HEK293 (cell line): ENCODE measurements at regions not wholly inside any gene's neighbourhood (a gene's known extent, or its start where the extent isn't known, plus 50 kb on each side); places are given as distances from the start of the nearest gene placed in this dataset.

ENCODE experiments used
- CTCF ChIA-PET: fragments of 350-600 bp; formaldehyde crosslinking; extraction: SDS; loops from one replicate; lab custom pipeline; 2021; ENCODE audit warnings: antibody characterized with exemption; lab: Yijun Ruan, JAX
- POLR2A ChIA-PET: fragments of 300-600 bp; formaldehyde crosslinking; extraction: SDS; loops from one replicate; lab custom pipeline; 2020; ENCODE audit warnings: antibody characterized with exemption, inconsistent platforms; lab: Yijun Ruan, JAX
- H3K27ac ChIP-seq: fragments of 200-500 bp; sonication (Bioruptor generic); 2 replicates; pipeline ENCODE4 v1.5.1; 2014; ENCODE audit warnings: low read depth, low read length, control low read depth, inconsistent platforms; ENCODE audit errors: extremely low read depth
- H3K36me3 ChIP-seq, 2 experiments: fragments of 200-500 bp in 1 of 2; sonication (Bioruptor generic) in 1 of 2; 1 replicate in 1 of 2; 2 replicates in 1 of 2; pipeline ENCODE4 v1.5.1; 2014 to 2017; ENCODE audit warnings: inconsistent platforms in 2 of 2, low read length in 2 of 2; ENCODE audit not compliant: control insufficient read depth in 2 of 2, insufficient read depth in 1 of 2
- H3K4me1 ChIP-seq: fragments of 200-500 bp; sonication (Bioruptor generic); 2 replicates; pipeline ENCODE4 v1.5.1; 2014; ENCODE audit warnings: mild to moderate bottlenecking, low read length, inconsistent platforms; ENCODE audit not compliant: control insufficient read depth, insufficient read depth
- H3K4me3 ChIP-seq: 2 replicates; pipeline ENCODE4 v1.5.1; 2011; ENCODE audit warnings: low read depth, mild to moderate bottlenecking, control low read depth, low read length, moderate library complexity
- H3K9me3 ChIP-seq: fragments of 200-500 bp; sonication (Bioruptor generic); 2 replicates; pipeline ENCODE4 v1.5.1; 2014; ENCODE audit warnings: low read depth, low read length, inconsistent platforms; ENCODE audit not compliant: control insufficient read depth, insufficient read depth
- BCL11A ChIP-seq: fragments of 450-650 bp; formaldehyde crosslinking; IDR thresholded peaks from 2 replicates; pipeline ENCODE4 v1.5.1; 2016; ENCODE audit warnings: low read depth, missing biosample characterization, missing genetic modification characterization
- GLIS1 ChIP-seq: fragments of 450-650 bp; formaldehyde crosslinking; IDR thresholded peaks from 2 replicates; pipeline ENCODE4 v1.5.1; 2016; ENCODE audit warnings: missing biosample characterization, missing genetic modification characterization
- KLF1 ChIP-seq: fragments of 450-650 bp; formaldehyde crosslinking; IDR thresholded peaks from 2 replicates; pipeline ENCODE4 v1.5.1; 2016; ENCODE audit warnings: missing biosample characterization, missing genetic modification characterization
- KLF16 ChIP-seq: fragments of 450-650 bp; formaldehyde crosslinking; IDR thresholded peaks from 2 replicates; pipeline ENCODE4 v1.5.1; 2017; ENCODE audit warnings: missing biosample characterization, missing genetic modification characterization
- OSR2 ChIP-seq: fragments of 450-650 bp; formaldehyde crosslinking; IDR thresholded peaks from 2 replicates; pipeline ENCODE4 v1.5.1; 2016; ENCODE audit warnings: missing biosample characterization, missing genetic modification characterization
- PRDM1 ChIP-seq: fragments of 450-650 bp; formaldehyde crosslinking; IDR thresholded peaks from 2 replicates; pipeline ENCODE4; 2016; ENCODE audit warnings: missing biosample characterization, missing genetic modification characterization
- TRIM28 ChIP-seq: IDR thresholded peaks from 2 replicates; pipeline ENCODE4 v1.6.1; 2011; ENCODE audit warnings: low read length, control low read depth, borderline replicate concordance
- ZBTB20 ChIP-seq: fragments of 450-650 bp; formaldehyde crosslinking; IDR thresholded peaks from 2 replicates; pipeline ENCODE4 v1.5.1; 2016; ENCODE audit warnings: missing biosample characterization, missing genetic modification characterization
- ZBTB21 ChIP-seq: fragments of 450-650 bp; formaldehyde crosslinking; IDR thresholded peaks from 2 replicates; pipeline ENCODE4 v1.5.1; 2017; ENCODE audit warnings: missing biosample characterization, missing genetic modification characterization
- ZBTB7A ChIP-seq: fragments of 450-650 bp; formaldehyde crosslinking; IDR thresholded peaks from 2 replicates; pipeline ENCODE4 v1.5.1; 2016; ENCODE audit warnings: low read depth, missing biosample characterization, missing genetic modification characterization
- ZNF114 ChIP-seq: fragments of 450-650 bp; formaldehyde crosslinking; IDR thresholded peaks from 2 replicates; pipeline ENCODE4 v1.5.0; 2017; ENCODE audit warnings: missing biosample characterization, missing genetic modification characterization
- ZNF174 ChIP-seq: fragments of 450-650 bp; formaldehyde crosslinking; IDR thresholded peaks from 2 replicates; pipeline ENCODE4 v1.5.0; 2017; ENCODE audit warnings: missing biosample characterization, mild to moderate bottlenecking, missing genetic modification characterization
- ZNF175 ChIP-seq: fragments of 450-650 bp; formaldehyde crosslinking; IDR thresholded peaks from 2 replicates; pipeline ENCODE4 v1.5.1; 2016; ENCODE audit warnings: missing biosample characterization, missing genetic modification characterization
- ZNF335 ChIP-seq: fragments of 450-650 bp; formaldehyde crosslinking; conservative IDR thresholded peaks from 2 replicates; pipeline ENCODE4 v1.5.1; 2016; ENCODE audit warnings: missing biosample characterization, missing genetic modification characterization
- ZNF354C ChIP-seq: fragments of 450-650 bp; formaldehyde crosslinking; IDR thresholded peaks from 2 replicates; pipeline ENCODE4 v1.5.1; 2016; ENCODE audit warnings: missing biosample characterization, missing genetic modification characterization, low read depth, borderline replicate concordance
- ZNF660 ChIP-seq: fragments of 450-650 bp; IDR thresholded peaks from 2 replicates; pipeline ENCODE4 v1.5.1; 2018; ENCODE audit warnings: missing biosample characterization, mild to moderate bottlenecking, missing genetic modification characterization
- ZNF664 ChIP-seq: fragments of 450-650 bp; formaldehyde crosslinking; IDR thresholded peaks from 2 replicates; pipeline ENCODE4 v1.5.1; 2016; ENCODE audit warnings: missing biosample characterization, missing genetic modification characterization
- ZNF670 ChIP-seq: fragments of 450-650 bp; formaldehyde crosslinking; IDR thresholded peaks from 2 replicates; pipeline ENCODE4 v1.5.1; 2016; ENCODE audit warnings: missing biosample characterization, missing genetic modification characterization, low read depth
- ZNF776 ChIP-seq: fragments of 450-650 bp; formaldehyde crosslinking; IDR thresholded peaks from 2 replicates; pipeline ENCODE4 v1.5.0; 2017; ENCODE audit warnings: missing biosample characterization, missing genetic modification characterization, borderline replicate concordance
- TF ChIP-seq, protein P1 (sequence below): fragments of 450-650 bp; formaldehyde crosslinking; IDR thresholded peaks from 2 replicates; pipeline ENCODE4 v1.5.1; 2017; ENCODE audit warnings: missing biosample characterization, missing genetic modification characterization
- TF ChIP-seq, protein P2 (sequence below): fragments of 450-650 bp; formaldehyde crosslinking; IDR thresholded peaks from 2 replicates; pipeline ENCODE4 v1.5.1; 2016; ENCODE audit warnings: missing biosample characterization, missing genetic modification characterization
- TF ChIP-seq, protein P3 (sequence below): fragments of 450-650 bp; formaldehyde crosslinking; IDR thresholded peaks from 2 replicates; pipeline ENCODE4 v1.5.1; 2016; ENCODE audit warnings: missing biosample characterization, missing genetic modification characterization
- TF ChIP-seq, protein P4 (sequence below): fragments of 450-650 bp; formaldehyde crosslinking; optimal IDR thresholded peaks from 2 replicates; pipeline ENCODE3; 2016; ENCODE audit warnings: missing biosample characterization, mild to moderate bottlenecking, missing genetic modification characterization

DNA sequence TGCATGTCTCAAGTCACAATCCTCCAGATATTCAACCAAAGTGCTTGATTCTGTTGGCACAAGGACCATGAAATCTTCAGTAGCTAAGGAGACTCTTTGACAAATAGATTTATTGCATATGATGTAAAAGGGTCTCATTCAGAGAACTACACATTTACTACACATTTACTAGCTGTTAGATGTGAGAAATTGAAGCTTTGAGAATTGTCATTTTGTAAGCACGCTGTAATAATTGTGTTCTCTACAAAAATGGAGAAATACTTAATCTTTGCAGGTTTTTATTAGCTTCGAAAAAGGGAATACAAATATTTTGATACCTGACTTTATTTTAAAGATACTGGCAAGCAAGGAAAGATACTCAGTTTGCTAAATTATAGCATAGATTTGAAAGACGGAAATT, 70.2 kb upstream of the CHD2 start:
- H3K9me3 ChIP-seq: no peaks in the 10 kb centered on the region
- POLR2A ChIA-PET: interaction anchor here (1.7 to 4.6 kb wide), 4 partner anchors 10 to 74 kb away, joined by 3 to 193 read pairs (median 82); no protein-coding TSS in a partner anchor
- peak overlapping the region; percentile 89; the same call in 1 of the 2 replicates for H3K27ac ChIP-seq
- H3K4me1 ChIP-seq: peaks cover 29% of the 10 kb centered on the region
- no peaks in the 10 kb centered on the region for H3K36me3 ChIP-seq
- H3K4me3 ChIP-seq: no peak overlapping the region
- TF ChIP-seq, protein P1, sequence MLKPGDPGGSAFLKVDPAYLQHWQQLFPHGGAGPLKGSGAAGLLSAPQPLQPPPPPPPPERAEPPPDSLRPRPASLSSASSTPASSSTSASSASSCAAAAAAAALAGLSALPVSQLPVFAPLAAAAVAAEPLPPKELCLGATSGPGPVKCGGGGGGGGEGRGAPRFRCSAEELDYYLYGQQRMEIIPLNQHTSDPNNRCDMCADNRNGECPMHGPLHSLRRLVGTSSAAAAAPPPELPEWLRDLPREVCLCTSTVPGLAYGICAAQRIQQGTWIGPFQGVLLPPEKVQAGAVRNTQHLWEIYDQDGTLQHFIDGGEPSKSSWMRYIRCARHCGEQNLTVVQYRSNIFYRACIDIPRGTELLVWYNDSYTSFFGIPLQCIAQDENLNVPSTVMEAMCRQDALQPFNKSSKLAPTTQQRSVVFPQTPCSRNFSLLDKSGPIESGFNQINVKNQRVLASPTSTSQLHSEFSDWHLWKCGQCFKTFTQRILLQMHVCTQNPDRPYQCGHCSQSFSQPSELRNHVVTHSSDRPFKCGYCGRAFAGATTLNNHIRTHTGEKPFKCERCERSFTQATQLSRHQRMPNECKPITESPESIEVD (tag by site-specific recombination): peak; percentile 90
- TF ChIP-seq TRIM28: no peak
- peak; percentile 47; the same call in 1 of the 2 replicates for TF ChIP-seq OSR2 (tag by site-specific recombination)
- TF ChIP-seq, all 188 proteins: peak for 2
- CTCF ChIA-PET: interaction anchor here (0.6 to 1.4 kb wide), 3 partner anchors 9 to 1278 kb away, joined by 3 to 6 read pairs (median 4); no protein-coding TSS in a partner anchor

DNA sequence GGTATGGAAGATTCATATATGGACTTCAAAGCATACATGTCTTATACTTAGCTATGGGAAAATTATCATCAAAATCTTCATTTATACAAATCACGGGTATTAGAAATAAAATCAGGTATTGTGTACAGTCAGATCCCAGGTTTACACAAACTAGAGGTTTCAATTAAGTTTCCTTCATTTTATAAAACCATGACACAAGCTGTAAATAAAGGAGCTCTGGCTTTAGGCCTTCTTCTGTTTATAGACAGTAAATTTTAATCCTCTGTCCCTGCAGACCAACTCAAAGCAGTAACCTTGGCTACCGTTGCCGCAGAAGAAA, 68.8 kb upstream of the CHD2 start:
- ChIA-PET CTCF (interaction anchor here (0.6 to 2.2 kb wide), 8 partner anchors 8 to 165 kb away, joined by 3 to 9 read pairs (median 4); no protein-coding TSS in a partner anchor), POLR2A (interaction anchor here (0.7 to 4.6 kb wide), 22 partner anchors 11 to 90 kb away, joined by 3 to 193 read pairs (median 5); partner anchors contain the start of gene CHD2)
- H3K4me1 ChIP-seq: peaks cover 29% of the 10 kb centered on the region
- H3K4me3 ChIP-seq: no peak overlapping the region
- TF ChIP-seq ZBTB21 (tag by site-specific recombination): no peak
- no peak for TF ChIP-seq ZNF354C (tag by site-specific recombination)
- no peak for TF ChIP-seq ZNF174 (tag by site-specific recombination)
- TF ChIP-seq KLF16 (tag by site-specific recombination): no peak
- TF ChIP-seq ZNF776 (tag by site-specific recombination): no peak
- TF ChIP-seq ZNF335 (tag by site-specific recombination): no peak
- no peak for TF ChIP-seq TRIM28
- TF ChIP-seq ZNF664 (tag by site-specific recombination): no peak
- TF ChIP-seq, protein P2, sequence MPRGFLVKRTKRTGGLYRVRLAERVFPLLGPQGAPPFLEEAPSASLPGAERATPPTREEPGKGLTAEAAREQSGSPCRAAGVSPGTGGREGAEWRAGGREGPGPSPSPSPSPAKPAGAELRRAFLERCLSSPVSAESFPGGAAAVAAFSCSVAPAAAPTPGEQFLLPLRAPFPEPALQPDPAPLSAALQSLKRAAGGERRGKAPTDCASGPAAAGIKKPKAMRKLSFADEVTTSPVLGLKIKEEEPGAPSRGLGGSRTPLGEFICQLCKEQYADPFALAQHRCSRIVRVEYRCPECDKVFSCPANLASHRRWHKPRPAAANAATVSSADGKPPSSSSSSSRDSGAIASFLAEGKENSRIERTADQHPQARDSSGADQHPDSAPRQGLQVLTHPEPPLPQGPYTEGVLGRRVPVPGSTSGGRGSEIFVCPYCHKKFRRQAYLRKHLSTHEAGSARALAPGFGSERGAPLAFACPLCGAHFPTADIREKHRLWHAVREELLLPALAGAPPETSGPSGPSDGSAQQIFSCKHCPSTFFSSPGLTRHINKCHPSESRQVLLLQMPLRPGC (tag by site-specific recombination): no peak
- no peak for TF ChIP-seq PRDM1 (tag by site-specific recombination)
- TF ChIP-seq BCL11A (tag by site-specific recombination): no peak
- TF ChIP-seq KLF1: no peak
- TF ChIP-seq ZNF660 (tag by site-specific recombination): no peak
- TF ChIP-seq, protein P3, sequence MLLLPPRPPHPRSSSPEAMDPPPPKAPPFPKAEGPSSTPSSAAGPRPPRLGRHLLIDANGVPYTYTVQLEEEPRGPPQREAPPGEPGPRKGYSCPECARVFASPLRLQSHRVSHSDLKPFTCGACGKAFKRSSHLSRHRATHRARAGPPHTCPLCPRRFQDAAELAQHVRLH: no peak
- no peak for TF ChIP-seq ZBTB20 (tag by site-specific recombination)
- TF ChIP-seq GLIS1 (tag by site-specific recombination): no peak
- H3K36me3 ChIP-seq: no peaks in the 10 kb centered on the region
- H3K9me3 ChIP-seq: no peaks in the 10 kb centered on the region
- peak overlapping the region; percentile 89 for H3K27ac ChIP-seq

DNA sequence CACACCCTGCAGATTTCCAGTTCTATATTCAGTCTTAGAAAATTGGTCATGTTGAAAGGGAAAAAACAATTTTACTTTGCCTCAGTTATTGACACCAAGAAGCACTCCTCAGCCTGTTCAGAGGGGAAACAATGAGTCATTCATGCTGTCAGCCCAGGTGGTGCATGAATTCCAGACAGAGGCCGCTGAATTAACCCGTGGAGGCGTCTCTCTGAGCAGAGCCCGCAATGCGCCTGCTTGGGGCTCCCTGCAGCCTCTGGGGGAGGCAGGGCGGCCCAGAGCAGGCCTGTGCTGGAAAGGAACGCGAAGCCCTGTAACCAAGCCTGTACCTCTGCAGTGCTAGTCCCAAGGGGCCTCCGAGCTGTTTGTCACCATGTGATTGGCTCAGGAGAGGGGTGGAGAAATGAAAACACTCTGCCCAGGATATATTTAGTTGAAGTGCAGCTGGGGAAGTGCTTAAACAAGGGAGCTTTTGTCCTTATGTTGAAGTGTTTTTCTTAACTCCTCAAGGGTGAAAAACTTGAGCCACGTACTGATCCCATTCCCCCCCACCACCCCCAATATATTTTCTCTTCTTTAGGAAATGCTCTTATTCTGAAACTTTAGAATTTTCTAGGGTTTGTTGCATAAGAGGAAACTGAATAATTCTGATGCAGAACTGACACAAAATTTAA, 68.3 kb upstream of the CHD2 start:
- Histone ChIP-seq H3K27ac (peak overlapping the region; percentile 89), H3K36me3 (no peaks in the 10 kb centered on the region), H3K9me3 (no peaks in the 10 kb centered on the region), H3K4me3 (peak overlapping the region; percentile 4), H3K4me1 (peaks cover 29% of the 10 kb centered on the region)
- ChIA-PET POLR2A (interaction anchor here (0.7 to 4.6 kb wide), 24 partner anchors 8 to 90 kb away, joined by 3 to 193 read pairs (median 5); partner anchors contain the start of gene CHD2), CTCF (interaction anchor here (0.6 to 2.2 kb wide), 10 partner anchors 8 to 165 kb away, joined by 3 to 9 read pairs (median 4); no protein-coding TSS in a partner anchor)
- TF ChIP-seq ZNF114 (no peak), ZNF670 (tag by site-specific recombination) (no peak), ZBTB7A (tag by site-specific recombination) (no peak), OSR2 (tag by site-specific recombination) (peak; percentile 76), ZNF175 (no peak)
- TF ChIP-seq, protein P4, sequence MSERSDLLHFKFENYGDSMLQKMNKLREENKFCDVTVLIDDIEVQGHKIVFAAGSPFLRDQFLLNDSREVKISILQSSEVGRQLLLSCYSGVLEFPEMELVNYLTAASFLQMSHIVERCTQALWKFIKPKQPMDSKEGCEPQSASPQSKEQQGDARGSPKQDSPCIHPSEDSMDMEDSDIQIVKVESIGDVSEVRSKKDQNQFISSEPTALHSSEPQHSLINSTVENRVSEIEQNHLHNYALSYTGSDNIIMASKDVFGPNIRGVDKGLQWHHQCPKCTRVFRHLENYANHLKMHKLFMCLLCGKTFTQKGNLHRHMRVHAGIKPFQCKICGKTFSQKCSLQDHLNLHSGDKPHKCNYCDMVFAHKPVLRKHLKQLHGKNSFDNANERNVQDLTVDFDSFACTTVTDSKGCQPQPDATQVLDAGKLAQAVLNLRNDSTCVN: peak; percentile 8
- TF ChIP-seq, protein P1 (tag by site-specific recombination): peak; percentile 96
